SU-DHL-6 (cell line): ENCODE measurements at regions not wholly inside any gene's neighbourhood (a gene's known extent, or its start where the extent isn't known, plus 50 kb on each side); places are given as distances from the start of the nearest gene placed in this dataset.

Experiments
- H2AFZ ChIP-seq: fragments of 200-600 bp; sonication (generic); 2 replicates; pipeline ENCODE4 v1.6.1; 2014; ENCODE audit warnings: low read depth, mild to moderate bottlenecking, moderate library complexity, mixed read lengths, antibody characterized with exemption, low read length; ENCODE audit not compliant: severe bottlenecking
- H3F3A ChIP-seq: fragments of 200-600 bp; shearing (Covaris generic); 2 replicates; pipeline ENCODE4 v1.6.0; 2016; ENCODE audit warnings: antibody characterized with exemption, mild to moderate bottlenecking; ENCODE audit not compliant: insufficient read depth
- H3K27ac ChIP-seq: fragments of 200-600 bp; sonication (generic); 2 replicates; pipeline ENCODE4 v1.5.1; 2016; ENCODE audit warnings: low read depth, mild to moderate bottlenecking, low read length, moderate library complexity, mixed read lengths
- H3K27me3 ChIP-seq: fragments of 200-600 bp; sonication (generic), shearing (Covaris generic); 2 replicates; pipeline ENCODE4 v1.6.0; 2014; ENCODE audit warnings: mild to moderate bottlenecking, low read length
- H3K36me3 ChIP-seq: fragments of 200-600 bp; sonication (generic); 2 replicates; pipeline ENCODE4 v1.6.1; 2014; ENCODE audit warnings: mild to moderate bottlenecking, low read length, mixed read lengths
- H3K4me2 ChIP-seq: fragments of 300-600, 200-600 bp; shearing (Covaris generic), sonication (generic); 2 replicates; pipeline ENCODE4 v1.6.0; 2014; ENCODE audit warnings: low read length, low read depth, mild to moderate bottlenecking; ENCODE audit not compliant: poor library complexity, severe bottlenecking
- H3K4me3 ChIP-seq: fragments of 200-600 bp; sonication (generic); 2 replicates; pipeline ENCODE4 v1.5.1; 2014; ENCODE audit warnings: antibody characterized with exemption, low read length, mild to moderate bottlenecking, mixed read lengths; ENCODE audit not compliant: insufficient read depth, poor library complexity, severe bottlenecking
- H3K79me2 ChIP-seq: fragments of 200-600 bp; sonication (generic); 2 replicates; pipeline ENCODE4 v1.6.1; 2014; ENCODE audit warnings: mild to moderate bottlenecking, low read length, moderate library complexity; ENCODE audit not compliant: insufficient read depth
- H3K9ac ChIP-seq: fragments of 200-600 bp; sonication (generic); 2 replicates; pipeline ENCODE4 v1.7.0; 2014; ENCODE audit warnings: mild to moderate bottlenecking, low read length
- H3K9me2 ChIP-seq: fragments of 200-600 bp; sonication (generic); replicated peaks from 2 replicates; pipeline ENCODE4 v1.6.1; 2014; ENCODE audit warnings: low read length; ENCODE audit not compliant: insufficient read depth
- H3K9me3 ChIP-seq: fragments of 200-600 bp; sonication (generic); 2 replicates; pipeline ENCODE4 v1.6.1; 2014; ENCODE audit warnings: low read length, mixed read lengths; ENCODE audit not compliant: insufficient read depth
- H4K20me1 ChIP-seq: fragments of 200-600 bp; sonication (generic); 2 replicates; pipeline ENCODE4 v1.6.1; 2014; ENCODE audit warnings: low read depth, mild to moderate bottlenecking, antibody characterized with exemption, low read length, moderate library complexity, mixed read lengths
- EZH2phosphoT487 ChIP-seq: fragments of 200-600 bp; sonication (generic), shearing (Covaris generic); conservative IDR thresholded peaks from 2 replicates; pipeline ENCODE4 v1.6.1; 2018; ENCODE audit warnings: mild to moderate bottlenecking, antibody characterized with exemption, low read length, moderate library complexity, mixed read lengths
- TF ChIP-seq, protein P1 (sequence below): fragments of 200-600 bp; sonication (generic); IDR thresholded peaks from one replicate; pipeline ENCODE4 v1.5.1; 2017; ENCODE audit warnings: antibody characterized with exemption, mild to moderate bottlenecking, low read length, moderate library complexity; ENCODE audit not compliant: insufficient read depth, poor library complexity, severe bottlenecking

DNA sequence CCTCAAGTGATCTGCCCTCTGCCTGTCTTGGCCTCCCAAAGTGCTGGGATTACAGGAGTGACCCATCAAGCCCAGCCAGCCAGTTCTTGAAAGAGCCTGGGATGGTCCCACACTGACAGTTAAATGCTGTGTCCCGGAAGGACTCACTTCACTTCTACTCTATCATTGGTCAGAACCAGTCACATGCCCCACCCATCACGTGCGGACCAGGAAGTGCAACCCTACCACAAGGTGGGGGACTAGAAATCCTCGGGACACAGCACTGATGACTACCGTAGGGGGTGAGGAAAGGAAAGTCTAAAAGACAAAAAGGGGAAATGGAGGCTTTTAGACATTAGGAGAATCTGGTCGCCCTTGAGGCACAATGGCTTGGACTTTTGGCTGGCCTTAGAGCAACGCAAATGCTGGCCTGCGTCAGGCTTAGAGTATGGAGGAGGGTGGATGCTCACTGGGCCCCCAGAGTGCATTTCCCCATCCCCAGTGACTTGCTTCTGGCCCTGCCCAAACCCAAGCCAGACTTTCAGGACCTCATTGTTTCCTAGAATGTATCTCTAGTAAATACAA is 207.7 kb downstream of the TTC8 start:
- Histone ChIP-seq H3K4me2 (no peak overlapping the region), H3K27me3 (no peaks in the 10 kb centered on the region; the same call in 1 of the 2 replicates), H4K20me1 (no peaks in the 10 kb centered on the region), H3K4me3 (no peak overlapping the region), H3K9me2 (no peaks in the 10 kb centered on the region), H3K79me2 (no peaks in the 10 kb centered on the region), H2AFZ (no peak overlapping the region), H3K27ac (no peak overlapping the region), H3K9me3 (no peaks in the 10 kb centered on the region), H3K36me3 (no peaks in the 10 kb centered on the region), H3F3A (no peaks in the 10 kb centered on the region), H3K9ac (no peak overlapping the region)
- TF ChIP-seq EZH2phosphoT487 = no peak
- TF ChIP-seq, protein P1, sequence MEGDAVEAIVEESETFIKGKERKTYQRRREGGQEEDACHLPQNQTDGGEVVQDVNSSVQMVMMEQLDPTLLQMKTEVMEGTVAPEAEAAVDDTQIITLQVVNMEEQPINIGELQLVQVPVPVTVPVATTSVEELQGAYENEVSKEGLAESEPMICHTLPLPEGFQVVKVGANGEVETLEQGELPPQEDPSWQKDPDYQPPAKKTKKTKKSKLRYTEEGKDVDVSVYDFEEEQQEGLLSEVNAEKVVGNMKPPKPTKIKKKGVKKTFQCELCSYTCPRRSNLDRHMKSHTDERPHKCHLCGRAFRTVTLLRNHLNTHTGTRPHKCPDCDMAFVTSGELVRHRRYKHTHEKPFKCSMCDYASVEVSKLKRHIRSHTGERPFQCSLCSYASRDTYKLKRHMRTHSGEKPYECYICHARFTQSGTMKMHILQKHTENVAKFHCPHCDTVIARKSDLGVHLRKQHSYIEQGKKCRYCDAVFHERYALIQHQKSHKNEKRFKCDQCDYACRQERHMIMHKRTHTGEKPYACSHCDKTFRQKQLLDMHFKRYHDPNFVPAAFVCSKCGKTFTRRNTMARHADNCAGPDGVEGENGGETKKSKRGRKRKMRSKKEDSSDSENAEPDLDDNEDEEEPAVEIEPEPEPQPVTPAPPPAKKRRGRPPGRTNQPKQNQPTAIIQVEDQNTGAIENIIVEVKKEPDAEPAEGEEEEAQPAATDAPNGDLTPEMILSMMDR = no peak

DNA sequence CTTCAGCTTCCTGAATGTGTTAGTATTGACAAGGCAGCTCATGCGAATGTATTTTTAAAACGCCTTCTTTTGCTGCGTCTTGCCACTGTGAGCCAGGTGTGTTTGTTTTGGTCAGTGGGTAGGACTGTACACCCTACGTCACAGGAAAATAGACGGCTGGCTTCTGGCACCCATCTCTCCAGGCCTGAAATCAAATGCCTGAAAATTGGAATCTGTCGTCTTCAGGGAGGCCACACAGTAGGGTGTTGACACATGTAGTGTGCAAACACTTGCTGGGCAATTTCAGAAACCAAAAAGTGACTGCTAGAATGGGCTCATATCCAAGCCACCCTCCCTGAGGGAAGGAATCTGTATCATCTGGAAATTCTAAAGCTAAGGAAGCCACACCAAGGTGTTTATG is 209.3 kb downstream of the TTC8 start:
- no peaks in the 10 kb centered on the region for H3K9me3 ChIP-seq
- H3K27me3 ChIP-seq = no peaks in the 10 kb centered on the region; the same call in 1 of the 2 replicates
- H3F3A ChIP-seq = no peaks in the 10 kb centered on the region
- no peak overlapping the region for H3K9ac ChIP-seq
- no peaks in the 10 kb centered on the region for H3K36me3 ChIP-seq
- TF ChIP-seq EZH2phosphoT487 = no peak
- TF ChIP-seq, protein P1 = no peak
- no peaks in the 10 kb centered on the region for H4K20me1 ChIP-seq
- no peak overlapping the region for H2AFZ ChIP-seq
- H3K27ac ChIP-seq = no peak overlapping the region
- H3K9me2 ChIP-seq = no peaks in the 10 kb centered on the region
- H3K4me2 ChIP-seq = no peak overlapping the region
- no peak overlapping the region for H3K4me3 ChIP-seq
- no peaks in the 10 kb centered on the region for H3K79me2 ChIP-seq

DNA sequence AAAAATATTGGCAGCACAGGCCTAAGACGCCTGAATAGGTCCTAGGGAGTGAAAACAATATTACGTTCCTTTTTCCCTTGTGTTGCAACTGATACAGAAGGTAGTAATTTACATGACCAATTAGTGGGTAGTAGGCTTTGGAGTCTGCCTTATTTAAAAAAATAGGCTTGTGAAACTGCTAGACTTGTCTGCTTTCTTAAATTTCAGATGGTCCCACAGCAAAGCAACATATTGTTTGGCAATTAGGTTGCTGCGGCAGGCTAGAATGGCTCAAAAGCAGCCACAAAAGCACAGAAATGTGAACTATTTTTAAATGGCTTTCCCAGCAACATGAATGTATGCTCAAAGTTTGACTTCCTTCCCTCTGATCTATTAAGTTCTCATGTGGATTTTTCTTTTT is 211.9 kb downstream of the TTC8 start:
- TF ChIP-seq EZH2phosphoT487 = no peak
- TF ChIP-seq, protein P1 = no peak
- H3K4me3 ChIP-seq = no peak overlapping the region
- no peaks in the 10 kb centered on the region for H3K79me2 ChIP-seq
- H3K27ac ChIP-seq = no peak overlapping the region
- H3K4me2 ChIP-seq = no peak overlapping the region
- no peaks in the 10 kb centered on the region for H3F3A ChIP-seq
- H2AFZ ChIP-seq = no peak overlapping the region
- no peak overlapping the region for H3K9ac ChIP-seq
- H3K27me3 ChIP-seq = no peaks in the 10 kb centered on the region; the same call in 1 of the 2 replicates
- H3K36me3 ChIP-seq = no peaks in the 10 kb centered on the region
- no peaks in the 10 kb centered on the region for H4K20me1 ChIP-seq
- no peaks in the 10 kb centered on the region for H3K9me2 ChIP-seq
- no peaks in the 10 kb centered on the region for H3K9me3 ChIP-seq
